HG02943 (cell line): ENCODE measurements at regions not wholly inside any gene's neighbourhood (a gene's known extent, or its start where the extent isn't known, plus 50 kb on each side); places are given as distances from the start of the nearest gene placed in this dataset.
"Not testable (repeated sequence)": the region's sequence is repeated elsewhere in the genome, so short reads cannot be mapped to it uniquely, and the experiment has no call there.

Experiments used
- ATAC-seq: cut with Tn5 transposase; IDR thresholded peaks from one replicate; pipeline ENCODE4 v1.9.1; 2021; ENCODE audit warnings: mild to moderate bottlenecking, low read depth, moderate library complexity; ENCODE audit not compliant: unreplicated experiment

- ATAC-seq = not testable (repeated sequence)
Measured at GRCh38 chr1:149695066-149695465, 87.4 kb upstream of the FCGR1A start.

GRCh38 chr1:149700220-149700619 lies 82.3 kb upstream of the FCGR1A start:
- ATAC-seq = not testable (repeated sequence)

GRCh38 chr1:149700677-149701567 lies 81.6 kb upstream of the FCGR1A start:
- not testable (repeated sequence) for ATAC-seq

- ATAC-seq = not testable (repeated sequence)
Measured at GRCh38 chr1:149708192-149708853, 74.2 kb upstream of the FCGR1A start.

- not testable (repeated sequence) for ATAC-seq
Measured at GRCh38 chr1:149711651-149712050, 70.8 kb upstream of the FCGR1A start.

GRCh38 chr1:149712154-149712927 lies 70.2 kb upstream of the FCGR1A start:
- ATAC-seq = not testable (repeated sequence)

- ATAC-seq = not testable (repeated sequence)
Measured at GRCh38 chr1:149713513-149713912, 69.0 kb upstream of the FCGR1A start.

- not testable (repeated sequence) for ATAC-seq
Measured at GRCh38 chr1:149713952-149714351, 68.5 kb upstream of the FCGR1A start.

GRCh38 chr1:149724618-149725302 lies 57.7 kb upstream of the FCGR1A start:
- not testable (repeated sequence) for ATAC-seq

GRCh38 chr1:149726688-149727087 lies 55.8 kb upstream of the FCGR1A start:
- not testable (repeated sequence) for ATAC-seq

GRCh38 chr1:149728598-149728997 lies 53.9 kb upstream of the FCGR1A start:
- ATAC-seq = not testable (repeated sequence)
